Naive thymus-derived CD8-positive, alpha-beta T cell (primary cell): ENCODE measurements at regions not wholly inside any gene's neighbourhood (a gene's known extent, or its start where the extent isn't known, plus 50 kb on each side); places are given as distances from the start of the nearest gene placed in this dataset.
"Not testable (repeated sequence)": the region's sequence is repeated elsewhere in the genome, so short reads cannot be mapped to it uniquely, and the experiment has no call there.

Experiments used
- ATAC-seq, 2 donors: fragments of 150-1000 bp; cut with Tn5 transposase in 1 of 2; sonication (Bioruptor Pico), chemical (Tn5 transposase) in 1 of 2; 1 replicate in 1 of 2; 2 replicates in 1 of 2; pipeline ENCODE4 v1.10.0; 2021; ENCODE audit warnings: mild to moderate bottlenecking in 2 of 2, moderate library complexity in 2 of 2
- POLR2A ChIA-PET: fragments of 350-600 bp; sonication (Branson Sonifier 250); formaldehyde crosslinking; loops from one replicate; lab custom pipeline; 2021; ENCODE audit warnings: antibody characterized with exemption; lab: Charles Lee
- DNase-seq, 10 donors: peaks; one replicate each; pipeline versions ENCODE4 v3.0.0 to v3.0.0-alpha.2; 2020 to 2022
- H3K27ac Mint-ChIP-seq, 10 donors: one replicate each; pipeline ENCODE4 v1.8.0; 2020 to 2022; ENCODE audit warnings: mild to moderate bottlenecking in 10 of 10, mixed read lengths in 10 of 10, moderate library complexity in 4 of 10, inconsistent platforms in 1 of 10
- H3K27me3 Mint-ChIP-seq, 5 donors: one replicate each; pipeline ENCODE4 v1.8.0; 2021 to 2022; ENCODE audit warnings: mixed read lengths in 5 of 5
- H3K36me3 Mint-ChIP-seq, 3 donors: one replicate each; pipeline ENCODE4 v1.8.0; 2020 to 2022; ENCODE audit warnings: mixed read lengths in 3 of 3, mild to moderate bottlenecking in 2 of 3, inconsistent platforms in 1 of 3
- H3K4me1 Mint-ChIP-seq, 4 donors: one replicate each; pipeline ENCODE4 v1.8.0; 2021 to 2022; ENCODE audit warnings: mixed read lengths in 4 of 4
- H3K4me3 Mint-ChIP-seq, 10 donors: one replicate each; pipeline ENCODE4 v1.8.0; 2020 to 2022; ENCODE audit warnings: mild to moderate bottlenecking in 10 of 10, mixed read lengths in 10 of 10, moderate library complexity in 6 of 10, inconsistent platforms in 1 of 10
- H3K9me3 Mint-ChIP-seq, 9 donors: one replicate each; pipeline ENCODE4 v1.8.0; 2020 to 2022; ENCODE audit warnings: mixed read lengths in 9 of 9, mild to moderate bottlenecking in 3 of 9, inconsistent platforms in 1 of 9, moderate library complexity in 1 of 9

- DNase-seq (peak in 3 of 10 donors; percentile 36 to 47 (median 40)), ATAC-seq (peak; percentile 40 to 42)
- H3K9me3 Mint-ChIP-seq: peaks cover 0 to 17% (median 5%) of the 10 kb centered on the region in 9 donors
- H3K27me3 Mint-ChIP-seq: no peaks in the 10 kb centered on the region
- peak overlapping the region; percentile 84 to 98 (median 94) for H3K27ac Mint-ChIP-seq
- peak overlapping the region; percentile 76 to 95 (median 88) for H3K4me3 Mint-ChIP-seq
- POLR2A ChIA-PET: interaction anchor here (0.6 to 3.1 kb wide), 6 partner anchors 10 to 124 kb away, joined by 3 to 31 read pairs (median 4); partner anchors contain the start of gene CHD1
- H3K36me3 Mint-ChIP-seq: peaks cover 0 to 20% (median 8%) of the 10 kb centered on the region in 3 donors
- peaks cover 29 to 82% (median 63%) of the 10 kb centered on the region in 4 donors for H3K4me1 Mint-ChIP-seq
Measured at GRCh38 chr5:99033014-99033900, 104.5 kb upstream of the CHD1 start.

- Mint-ChIP-seq H3K27me3 (no peaks in the 10 kb centered on the region), H3K27ac (peak overlapping the region; percentile 84 to 98 (median 94)), H3K4me3 (peak overlapping the region; percentile 76 to 95 (median 88)), H3K9me3 (peaks cover 0 to 9% (median 3%) of the 10 kb centered on the region in 9 donors), H3K36me3 (peaks cover 0 to 16% (median 6%) of the 10 kb centered on the region in 3 donors), H3K4me1 (peaks cover 29 to 82% (median 60%) of the 10 kb centered on the region in 4 donors)
- DNase-seq (peak in 3 of 10 donors; percentile 14 to 29 (median 21)), ATAC-seq (peak; percentile 19 to 45)
- POLR2A ChIA-PET: interaction anchor here (0.7 to 3.1 kb wide), 5 partner anchors 11 to 123 kb away, joined by 3 to 31 read pairs (median 4); partner anchors contain the start of gene CHD1
Measured at GRCh38 chr5:99032234-99033013, 103.6 kb upstream of the CHD1 start.

GRCh38 chr5:99030906-99031440 is 102.2 kb upstream of the CHD1 start:
- ATAC-seq: no peak
- no peak overlapping the region for H3K4me3 Mint-ChIP-seq
- DNase-seq: no peak
- peaks cover 0 to 6% (median 0%) of the 10 kb centered on the region in 3 donors for H3K36me3 Mint-ChIP-seq
- peaks cover 0 to 3% (median 0%) of the 10 kb centered on the region in 9 donors for H3K9me3 Mint-ChIP-seq
- H3K4me1 Mint-ChIP-seq: peaks cover 27 to 81% (median 59%) of the 10 kb centered on the region in 4 donors
- H3K27me3 Mint-ChIP-seq: no peaks in the 10 kb centered on the region
- POLR2A ChIA-PET: interaction anchor here (3.1 kb wide), 1 partner anchor 102 kb away, joined by 31 read pairs; the partner anchor contains the start of gene CHD1
- H3K27ac Mint-ChIP-seq: peak overlapping the region in 4 of 10 donors; percentile 3 to 82 (median 6)

- ATAC-seq: no peak
- peak overlapping the region in 2 of 10 donors; percentile 17 to 45 for H3K27ac Mint-ChIP-seq
Measured at GRCh38 chr5:99029172-99029571, 100.4 kb upstream of the CHD1 start.

GRCh38 chr5:99028170-99028569 is 99.4 kb upstream of the CHD1 start:
- H3K27ac Mint-ChIP-seq: peak overlapping the region in 8 of 10 donors; percentile 13 to 92 (median 42)
- not testable (repeated sequence) for H3K27me3 Mint-ChIP-seq, ATAC-seq, H3K36me3 Mint-ChIP-seq, DNase-seq, H3K9me3 Mint-ChIP-seq
- H3K4me3 Mint-ChIP-seq: peak overlapping the region in 4 of 10 donors; percentile 3 to 57 (median 14)
- H3K4me1 Mint-ChIP-seq: peaks cover 16 to 67% (median 44%) of the 10 kb centered on the region in 4 donors
- POLR2A ChIA-PET: interaction anchor here (1.3 to 5.4 kb wide), 3 partner anchors 10 to 106 kb away, joined by 3 to 38 read pairs (median 7); partner anchors contain the start of gene CHD1

More at GRCh38 chr5:99029172-99029571, 100.4 kb upstream of the CHD1 start:
- peaks cover 21 to 76% (median 53%) of the 10 kb centered on the region in 4 donors for H3K4me1 Mint-ChIP-seq
- POLR2A ChIA-PET: interaction anchor here (1.3 to 5.4 kb wide), 2 partner anchors 100 to 107 kb away, joined by 3 to 38 read pairs; partner anchors contain the start of gene CHD1
- no peaks in the 10 kb centered on the region for H3K36me3 Mint-ChIP-seq
- no peaks in the 10 kb centered on the region for H3K27me3 Mint-ChIP-seq
- DNase-seq: no peak
- no peak overlapping the region for H3K4me3 Mint-ChIP-seq
- H3K9me3 Mint-ChIP-seq: no peaks in the 10 kb centered on the region

- Mint-ChIP-seq H3K4me3 (no peak overlapping the region), H3K9me3 (no peaks in the 10 kb centered on the region), H3K36me3 (no peaks in the 10 kb centered on the region), H3K4me1 (peaks cover 5 to 44% (median 27%) of the 10 kb centered on the region in 4 donors), H3K27me3 (no peaks in the 10 kb centered on the region), H3K27ac (peak overlapping the region in 1 of 10 donors; percentile 88)
- ATAC-seq: no peak
- DNase-seq: no peak
- POLR2A ChIA-PET: interaction anchor here (5.4 kb wide), 1 partner anchor 96 kb away, joined by 38 read pairs; the partner anchor contains the start of gene CHD1
Measured at GRCh38 chr5:99025298-99026045, 96.7 kb upstream of the CHD1 start.

- Mint-ChIP-seq H3K4me1 (peaks cover 2 to 30% (median 18%) of the 10 kb centered on the region in 4 donors), H3K27ac (no peak overlapping the region), H3K4me3 (no peak overlapping the region), H3K9me3 (no peaks in the 10 kb centered on the region), H3K27me3 (no peaks in the 10 kb centered on the region), H3K36me3 (no peaks in the 10 kb centered on the region)
- POLR2A ChIA-PET: no interaction called here
- ATAC-seq: no peak
- no peak for DNase-seq
Measured at GRCh38 chr5:99023330-99023729, 94.5 kb upstream of the CHD1 start.

- POLR2A ChIA-PET: no interaction called here
- no peak overlapping the region for H3K27ac Mint-ChIP-seq
- H3K4me3 Mint-ChIP-seq: no peak overlapping the region
- no peaks in the 10 kb centered on the region for H3K27me3 Mint-ChIP-seq
- no peak for DNase-seq
- H3K9me3 Mint-ChIP-seq: no peaks in the 10 kb centered on the region
- no peaks in the 10 kb centered on the region for H3K36me3 Mint-ChIP-seq
- peaks cover 0 to 19% (median 11%) of the 10 kb centered on the region in 4 donors for H3K4me1 Mint-ChIP-seq
- no peak for ATAC-seq
Measured at GRCh38 chr5:99022250-99022649, 93.4 kb upstream of the CHD1 start.

- peak overlapping the region in 1 of 10 donors; percentile 43 for H3K27ac Mint-ChIP-seq
- POLR2A ChIA-PET: no interaction called here
- DNase-seq: no peak
- H3K4me3 Mint-ChIP-seq: no peak overlapping the region
- peaks cover 0 to 8% (median 0%) of the 10 kb centered on the region in 4 donors for H3K4me1 Mint-ChIP-seq
- no peak for ATAC-seq
- H3K36me3 Mint-ChIP-seq: no peaks in the 10 kb centered on the region
- no peaks in the 10 kb centered on the region for H3K9me3 Mint-ChIP-seq
- H3K27me3 Mint-ChIP-seq: no peaks in the 10 kb centered on the region
Measured at GRCh38 chr5:99020698-99021048, 91.9 kb upstream of the CHD1 start.

GRCh38 chr5:99019812-99020697 is 91.2 kb upstream of the CHD1 start:
- H3K27ac Mint-ChIP-seq: peak overlapping the region in 1 of 10 donors; percentile 43
- DNase-seq: no peak
- no peaks in the 10 kb centered on the region for H3K9me3 Mint-ChIP-seq
- H3K4me1 Mint-ChIP-seq: peaks cover 0 to 4% (median 0%) of the 10 kb centered on the region in 4 donors
- peaks cover 0 to 1% (median 0%) of the 10 kb centered on the region in 5 donors for H3K27me3 Mint-ChIP-seq
- H3K36me3 Mint-ChIP-seq: no peaks in the 10 kb centered on the region
- H3K4me3 Mint-ChIP-seq: no peak overlapping the region
- no peak for ATAC-seq
- POLR2A ChIA-PET: no interaction called here

GRCh38 chr5:99019254-99019653 is 90.4 kb upstream of the CHD1 start:
- Mint-ChIP-seq H3K27me3 (peaks cover 0 to 1% (median 0%) of the 10 kb centered on the region in 5 donors), H3K27ac (no peak overlapping the region), H3K4me3 (no peak overlapping the region), H3K9me3 (no peaks in the 10 kb centered on the region), H3K4me1 (peaks cover 0 to 4% (median 0%) of the 10 kb centered on the region in 4 donors), H3K36me3 (no peaks in the 10 kb centered on the region)
- DNase-seq (no peak), ATAC-seq (no peak)
- POLR2A ChIA-PET: no interaction called here
